ENCODE measurements at regions not wholly inside any gene's neighbourhood (a gene's known extent, or its start where the extent isn't known, plus 50 kb on each side); places are given as distances from the start of the nearest gene placed in this dataset.
"Not testable (repeated sequence)": the region's sequence is repeated elsewhere in the genome, so short reads cannot be mapped to it uniquely, and the experiment has no call there.

- no peak for DNase-seq (ENCODE audit: low read depth)
Measured at GRCh38 chr13:58999851-59000250, 1163.9 kb downstream of the DIAPH3 start.

GRCh38 chr13:59000770-59001169 is 1163.0 kb downstream of the DIAPH3 start:
- DNase-seq (ENCODE audit: low read depth) = no peak

- DNase-seq (ENCODE audit: low read depth) = no peak
Measured at GRCh38 chr13:59012731-59013130, 1151.0 kb downstream of the DIAPH3 start.

GRCh38 chr13:59016250-59016649 is 1147.5 kb downstream of the DIAPH3 start:
- DNase-seq (ENCODE audit: low read depth) = no peak

GRCh38 chr13:59024434-59024833 is 1139.3 kb downstream of the DIAPH3 start:
- DNase-seq (ENCODE audit: low read depth) = no peak

- no peak for DNase-seq (ENCODE audit: low read depth)
Measured at GRCh38 chr13:59034198-59034597, 1129.5 kb downstream of the DIAPH3 start.

GRCh38 chr13:59038824-59039223 is 1124.9 kb downstream of the DIAPH3 start:
- DNase-seq (ENCODE audit: low read depth) = no peak

GRCh38 chr13:59043016-59043415 is 1120.7 kb downstream of the DIAPH3 start:
- no peak for DNase-seq (ENCODE audit: low read depth)

GRCh38 chr13:59047546-59047945 is 1116.2 kb downstream of the DIAPH3 start:
- DNase-seq (ENCODE audit: low read depth) = no peak

GRCh38 chr13:59061621-59062020 is 1102.1 kb downstream of the DIAPH3 start:
- no peak for DNase-seq (ENCODE audit: low read depth)

GRCh38 chr13:59064042-59064441 is 1099.7 kb downstream of the DIAPH3 start:
- no peak for DNase-seq (ENCODE audit: low read depth)

GRCh38 chr13:59076386-59076785 is 1087.3 kb downstream of the DIAPH3 start:
- DNase-seq (ENCODE audit: low read depth) = not testable (repeated sequence)

- no peak for DNase-seq (ENCODE audit: low read depth)
Measured at GRCh38 chr13:59086147-59086546, 1077.6 kb downstream of the DIAPH3 start.

GRCh38 chr13:59088716-59089115 is 1075.0 kb downstream of the DIAPH3 start:
- DNase-seq (ENCODE audit: low read depth) = no peak

GRCh38 chr13:59094181-59094580 is 1069.5 kb downstream of the DIAPH3 start:
- DNase-seq (ENCODE audit: low read depth) = no peak

GRCh38 chr13:59099182-59099974 is 1064.3 kb downstream of the DIAPH3 start:
- DNase-seq (ENCODE audit: low read depth) = no peak

- no peak for DNase-seq (ENCODE audit: low read depth)
Measured at GRCh38 chr13:59103004-59103768, 1060.5 kb downstream of the DIAPH3 start.

GRCh38 chr13:59111751-59112171 is 1052.0 kb downstream of the DIAPH3 start:
- DNase-seq (ENCODE audit: low read depth) = no peak

- DNase-seq (ENCODE audit: low read depth) = no peak
Measured at GRCh38 chr13:59112221-59112718, 1051.5 kb downstream of the DIAPH3 start.

GRCh38 chr13:59119475-59119874 is 1044.3 kb downstream of the DIAPH3 start:
- no peak for DNase-seq (ENCODE audit: low read depth)

- no peak for DNase-seq (ENCODE audit: low read depth)
Measured at GRCh38 chr13:59120297-59120843, 1043.4 kb downstream of the DIAPH3 start.

- no peak for DNase-seq (ENCODE audit: low read depth)
Measured at GRCh38 chr13:59121507-59121906, 1042.2 kb downstream of the DIAPH3 start.

- DNase-seq (ENCODE audit: low read depth) = no peak
Measured at GRCh38 chr13:59126474-59126873, 1037.3 kb downstream of the DIAPH3 start.
